UCSD-AML1 (cell line): ENCODE measurements at regions not wholly inside any gene's neighbourhood (a gene's known extent, or its start where the extent isn't known, plus 50 kb on each side); places are given as distances from the start of the nearest gene placed in this dataset.

Experiments used
- DNase-seq: peaks from one replicate; lab custom pipeline; 2025; ENCODE audit not compliant: unreplicated experiment; lab: John Stamatoyannopoulos, UW

- no peak for DNase-seq
Observed at GRCh38 chr14:76305268-76305826, 70.6 kb upstream of the ESRRB start.

DNA sequence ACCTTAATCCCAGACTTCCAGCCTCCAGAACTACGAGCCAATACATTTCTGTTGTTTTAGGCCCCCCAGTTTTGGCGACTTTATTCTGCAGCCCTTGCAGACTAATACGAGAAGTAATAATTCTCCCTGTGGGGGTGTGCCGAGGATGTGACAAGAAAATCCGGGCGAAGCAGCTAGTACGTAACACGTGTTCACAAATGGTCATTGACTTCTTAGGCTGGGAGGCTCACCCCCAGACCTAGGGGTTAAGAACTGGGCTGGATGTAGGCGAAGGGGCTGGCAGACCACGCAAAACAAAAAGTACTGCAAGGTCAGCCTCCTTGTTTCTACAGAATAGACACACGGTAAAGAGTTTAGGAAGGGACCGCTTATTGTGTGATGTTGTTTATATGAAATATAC lies 69.8 kb upstream of the ESRRB start:
- no peak for DNase-seq

DNA sequence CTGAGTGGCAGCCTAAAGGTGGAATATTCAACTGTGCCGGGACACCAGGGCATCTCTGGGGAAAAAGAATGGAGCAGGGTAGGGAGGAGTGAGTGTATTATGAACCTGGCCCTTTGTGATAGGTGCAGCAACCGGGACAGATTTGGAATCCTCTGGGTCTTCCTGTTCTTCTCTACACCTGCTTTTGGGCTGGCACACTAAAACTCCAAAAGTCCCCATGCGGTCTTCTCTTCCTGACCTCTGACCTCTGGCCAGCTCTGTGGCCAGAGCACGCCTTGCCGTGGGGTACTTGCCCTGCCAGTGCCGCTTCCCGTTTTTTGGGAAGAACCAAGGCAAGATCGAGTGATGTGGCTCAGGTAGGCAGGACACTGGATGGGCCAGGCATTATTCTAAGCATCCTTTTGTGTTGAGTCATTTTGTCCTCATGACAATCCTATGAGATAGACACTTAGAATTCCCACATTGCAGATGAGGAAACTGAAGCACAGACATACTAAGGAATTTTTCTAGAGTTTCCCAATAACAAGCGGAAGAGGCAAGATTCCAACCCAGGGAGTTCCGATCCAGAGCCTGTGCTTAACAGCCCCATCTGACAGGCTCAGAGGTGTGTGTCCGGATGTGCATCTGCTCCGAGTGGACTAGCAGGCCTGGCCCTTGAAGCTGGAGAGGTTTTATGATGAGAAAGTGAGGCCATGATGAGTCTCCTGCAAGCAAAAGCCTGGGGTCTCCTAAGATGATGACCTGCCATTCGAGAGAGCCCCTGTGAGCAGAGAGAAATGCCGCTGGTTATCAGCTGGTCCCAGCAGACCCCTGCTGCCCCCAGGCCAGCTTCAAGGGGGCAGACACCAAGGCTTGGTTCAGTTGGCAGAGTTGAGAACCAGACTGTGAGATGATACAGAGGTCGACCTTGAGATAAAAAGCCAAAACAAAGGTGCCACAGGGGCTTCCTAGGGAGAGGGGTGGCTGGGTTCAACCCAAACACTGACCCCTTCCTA lies 67.9 kb upstream of the ESRRB start:
- DNase-seq = no peak

GRCh38 chr14:76309572-76310162 lies 66.3 kb upstream of the ESRRB start:
- no peak for DNase-seq

- no peak for DNase-seq
Observed at GRCh38 chr14:76311079-76311758, 64.7 kb upstream of the ESRRB start.

DNA sequence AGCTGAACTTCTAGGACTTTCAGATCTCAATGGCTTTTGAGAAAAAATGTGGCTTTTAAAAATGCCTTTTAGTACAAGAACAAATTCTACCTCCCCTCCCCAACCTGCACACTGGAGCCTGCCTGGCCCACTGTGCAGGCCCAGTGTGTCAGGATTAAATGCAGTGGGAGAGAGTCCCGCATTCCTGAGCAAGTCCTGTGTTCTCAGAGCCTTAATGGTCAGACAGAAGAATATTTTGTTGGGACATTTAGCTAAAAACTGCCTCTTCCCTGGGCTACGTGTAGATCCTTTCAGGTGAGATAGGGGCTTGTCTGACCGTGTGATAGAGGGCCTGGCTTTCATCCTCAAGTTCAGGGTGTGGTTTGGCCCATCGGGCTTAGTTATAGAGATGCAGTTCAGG lies 63.1 kb upstream of the ESRRB start:
- no peak for DNase-seq

- DNase-seq = no peak
Observed at GRCh38 chr14:76313303-76313702, 62.6 kb upstream of the ESRRB start.

DNA sequence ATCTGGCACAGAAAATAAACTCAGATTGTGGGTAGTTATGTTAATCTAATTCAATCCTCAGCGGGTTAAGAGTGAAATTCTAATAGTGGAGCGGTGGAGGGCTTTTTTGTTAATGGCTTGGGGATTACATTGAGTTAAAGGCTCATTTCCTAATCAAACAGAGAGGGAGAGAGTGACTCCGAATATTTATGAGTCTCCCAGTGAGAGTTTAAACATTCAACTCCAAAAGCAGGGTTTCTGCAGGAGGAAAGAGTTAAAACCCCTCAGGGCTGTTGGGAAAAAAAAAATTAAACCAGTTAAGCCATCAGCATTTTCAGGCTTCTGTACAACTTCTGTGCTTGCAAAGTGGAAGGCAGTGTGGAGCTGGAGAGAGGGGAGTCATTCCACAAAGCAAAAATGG lies 62.1 kb upstream of the ESRRB start:
- no peak for DNase-seq

DNA sequence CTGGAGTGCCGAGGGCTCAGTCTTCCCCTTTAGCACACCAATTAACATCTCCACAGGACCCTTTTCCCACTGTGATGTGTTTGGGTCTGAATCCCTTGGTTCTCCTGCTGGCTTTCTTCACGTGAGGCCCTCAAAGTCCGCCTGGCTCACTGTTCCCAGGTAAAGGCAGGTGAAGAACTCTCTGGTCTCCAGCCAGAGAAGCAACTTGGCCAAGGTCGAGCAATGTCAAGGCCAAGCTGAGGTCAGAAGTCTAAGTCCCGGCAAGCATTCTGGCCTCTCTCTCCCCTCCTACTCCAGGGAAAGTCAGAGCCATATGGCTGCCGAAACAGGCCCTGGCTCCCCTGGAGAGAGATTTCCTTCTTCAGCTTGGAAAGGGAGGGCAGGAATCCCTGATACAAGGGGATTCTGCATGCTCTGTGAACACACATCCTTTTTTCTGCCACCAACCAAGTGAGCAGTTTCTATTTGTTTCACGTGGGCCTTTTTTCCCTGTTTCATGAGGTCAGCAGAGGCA lies 61.4 kb upstream of the ESRRB start:
- DNase-seq = no peak

DNA sequence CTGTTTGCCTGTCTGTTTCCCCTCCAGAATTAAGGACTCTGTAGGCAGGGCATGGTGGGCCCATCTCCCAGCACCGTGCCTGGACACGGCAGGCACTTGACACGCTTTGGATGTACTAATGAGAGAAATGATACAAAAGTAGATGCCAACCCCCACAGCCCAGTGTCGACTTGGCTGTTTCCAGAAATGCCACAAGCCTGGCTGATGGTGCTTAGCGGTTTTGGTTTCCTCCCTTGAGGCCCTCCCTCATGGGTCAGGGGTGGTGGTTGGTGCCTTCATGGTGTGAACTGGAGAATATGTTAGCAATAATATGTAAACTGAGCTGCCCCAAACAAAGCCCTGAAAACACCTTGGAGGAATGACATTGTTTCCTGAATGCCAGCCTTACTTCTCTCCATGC lies 55.5 kb upstream of the ESRRB start:
- DNase-seq = peak; percentile 52

DNA sequence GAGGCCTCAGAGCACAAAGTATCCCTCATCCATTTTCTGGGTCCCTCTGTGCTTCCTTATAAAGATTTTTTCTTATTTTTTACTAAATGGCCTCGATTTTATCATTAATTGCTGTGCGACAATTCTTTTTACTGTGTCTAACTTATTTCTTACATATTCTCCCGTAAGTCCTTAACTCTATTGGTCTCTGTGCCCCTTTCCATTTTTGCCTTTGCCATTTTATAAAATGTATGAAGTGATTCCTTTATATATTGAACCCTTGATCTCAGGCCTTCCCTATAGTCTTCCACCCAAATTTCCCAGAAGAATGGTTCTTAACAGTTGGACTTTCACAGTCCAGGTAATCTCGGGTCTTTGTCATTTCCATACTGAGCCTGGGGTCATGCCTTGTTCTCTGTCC lies 55.0 kb upstream of the ESRRB start:
- no peak for DNase-seq

DNA sequence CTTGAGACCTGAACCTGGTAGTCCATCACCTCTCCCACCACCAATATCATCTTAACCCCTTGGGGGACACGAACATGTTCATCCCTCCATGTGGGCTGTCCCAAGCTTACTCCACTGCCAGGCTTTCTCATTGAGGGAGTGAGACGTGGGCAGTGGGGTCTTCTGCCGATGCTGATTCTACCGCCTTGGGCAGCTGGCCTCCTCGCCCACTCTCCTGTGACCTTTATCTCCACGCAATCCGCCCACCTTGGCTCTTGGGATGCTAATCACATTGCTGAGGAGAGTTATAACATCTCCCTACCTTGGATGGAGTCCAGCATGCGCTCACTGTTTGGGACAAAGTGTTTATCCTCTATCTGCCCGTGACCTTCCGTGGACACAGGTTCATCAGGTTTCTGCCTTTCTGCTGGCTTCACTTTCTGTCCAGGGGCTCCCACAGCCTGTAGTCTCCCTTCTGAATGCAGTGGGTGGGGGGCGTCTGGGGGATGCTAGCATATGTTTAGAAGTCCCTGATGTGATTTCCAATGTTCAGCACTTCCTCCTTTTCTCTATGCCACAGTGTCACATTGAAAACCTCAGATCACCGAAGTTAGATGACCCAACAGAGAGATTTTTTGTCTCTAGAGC lies 53.2 kb upstream of the ESRRB start:
- no peak for DNase-seq

- no peak for DNase-seq
Observed at GRCh38 chr14:76323331-76324050, 52.4 kb upstream of the ESRRB start.

- DNase-seq = no peak
Observed at GRCh38 chr14:76324133-76324532, 51.8 kb upstream of the ESRRB start.
